ENCODE measurements at regions not wholly inside any gene's neighbourhood (a gene's known extent, or its start where the extent isn't known, plus 50 kb on each side); places are given as distances from the start of the nearest gene placed in this dataset.

DNA sequence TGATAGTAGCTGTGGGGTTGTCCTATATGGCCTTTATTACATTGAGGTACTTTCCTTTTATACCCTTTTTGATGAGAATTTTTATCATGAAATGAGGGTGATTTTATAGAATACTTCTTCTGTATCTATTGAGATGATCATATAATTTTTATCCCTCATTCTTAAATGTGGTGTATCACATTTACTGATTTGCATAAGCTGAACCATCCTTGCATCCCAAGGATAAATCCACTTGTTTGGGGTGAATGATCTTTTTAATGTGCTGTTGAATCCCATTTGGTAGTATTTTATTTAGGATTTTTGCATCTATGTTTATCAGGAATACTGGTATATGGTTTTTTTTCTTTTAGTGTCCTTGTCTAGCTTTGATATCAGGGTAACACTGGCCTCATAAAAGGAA is 84.5 kb upstream of the IL6 start:
- DNase-seq (ENCODE audit: low read depth in 1 of 2, low spot score in 2 of 2): no peak
- H2BK20ac ChIP-seq (ENCODE audit: low read length): no peak overlapping the region
- no peak overlapping the region for H2AK5ac ChIP-seq (ENCODE audit: low read depth, low read length)
- H3K4me2 ChIP-seq (ENCODE audit: insufficient read depth in 1 of 2, low read depth in 2 of 2, low read length in 2 of 2): no peak overlapping the region
- no peak overlapping the region for H3K4me3 ChIP-seq (ENCODE audit: extremely low read depth in 1 of 4, insufficient read depth in 2 of 4, low read depth in 3 of 4, low read length in 4 of 4)
- no peaks in the 10 kb centered on the region for H3K27me3 ChIP-seq (replicated peaks in 1 of 4; ENCODE audit: control insufficient read depth in 3 of 4, extremely low read depth in 1 of 4, insufficient read depth in 3 of 4, low read length in 3 of 4)
- H3K18ac ChIP-seq (ENCODE audit: extremely low read depth, low read length): no peak overlapping the region
- FAIRE-seq: no peak
- no peaks in the 10 kb centered on the region for H3K79me1 ChIP-seq (ENCODE audit: low read depth, low read length)
- no peaks in the 10 kb centered on the region for H3K79me2 ChIP-seq (ENCODE audit: control insufficient read depth in 1 of 2, insufficient read depth in 2 of 2, low read length in 2 of 2)
- H3K56ac ChIP-seq (replicated peaks; ENCODE audit: insufficient read length, low read depth, low read length): no peak overlapping the region
- H2BK15ac ChIP-seq (ENCODE audit: low read length): no peak overlapping the region
- H4K91ac ChIP-seq (replicated peaks; ENCODE audit: insufficient read length, low read length): no peak overlapping the region
- no peak overlapping the region for H2AFZ ChIP-seq (ENCODE audit: low read length)
- no peak overlapping the region for H2BK12ac ChIP-seq (ENCODE audit: low read depth, low read length)
- no peaks in the 10 kb centered on the region for H4K20me1 ChIP-seq (replicated peaks in 1 of 2; ENCODE audit: control insufficient read depth in 1 of 2, insufficient read depth in 2 of 2, low read length in 2 of 2)
- no peak overlapping the region for H3K23ac ChIP-seq (ENCODE audit: insufficient read length)
- H3K23me2 ChIP-seq (ENCODE audit: low read depth, low read length): no peaks in the 10 kb centered on the region
- no peak overlapping the region for H2BK5ac ChIP-seq (ENCODE audit: low read depth, low read length)
- no peak overlapping the region for H4K5ac ChIP-seq (ENCODE audit: insufficient read length, low read depth, low read length)
- H3K9ac ChIP-seq (replicated peaks in 1 of 4; ENCODE audit: extremely low read depth in 1 of 4, low read depth in 3 of 4, low read length in 3 of 4): no peak overlapping the region
- no peak overlapping the region for H2BK120ac ChIP-seq (replicated peaks; ENCODE audit: low read depth, low read length)
- no peak overlapping the region for H3K27ac ChIP-seq (ENCODE audit: low read depth, low read length)
- H3K9me3 ChIP-seq (ENCODE audit: insufficient read depth in 2 of 2, low read depth in 1 of 2, low read length in 1 of 2): peaks cover 10 to 29% of the 10 kb centered on the region in 2 experiments
- no peak overlapping the region for H3K4ac ChIP-seq (replicated peaks; ENCODE audit: insufficient read length, low read depth, low read length)
- H3K36me3 ChIP-seq (ENCODE audit: control insufficient read depth in 2 of 4, insufficient read depth in 4 of 4, low read length in 3 of 4): no peaks in the 10 kb centered on the region
- CTCF ChIA-PET (ENCODE audit: partially characterized antibody): interaction anchor here (4.0 kb wide), 1 partner anchor 19 kb away, joined by 13 read pairs; no protein-coding TSS in a partner anchor
- H3K4me1 ChIP-seq (replicated peaks in 1 of 4; ENCODE audit: control insufficient read depth in 3 of 4, insufficient read depth in 4 of 4, low read length in 3 of 4): no peaks in the 10 kb centered on the region
- no peak overlapping the region for H3K14ac ChIP-seq (ENCODE audit: insufficient read length)
- POLR2A ChIA-PET (ENCODE audit: partially characterized antibody): no interaction called here
- H4K8ac ChIP-seq (ENCODE audit: extremely low read depth, insufficient read depth, low read length): no peak overlapping the region
- TF ChIP-seq TAF7 (optimal IDR thresholded peaks at IDR 0.05; ENCODE audit: borderline replicate concordance, low read depth, low read length) (no peak), MAFK (IDR thresholded peaks at IDR 0.05; ENCODE audit: low read depth, low read length) (no peak), POLR2A (IDR thresholded peaks at IDR 0.05; ENCODE audit: control extremely low read depth in 1 of 2, low read depth in 2 of 2, low read length in 2 of 2) (no peak), POLR2AphosphoS5 (IDR thresholded peaks at IDR 0.05; ENCODE audit: low read depth, low read length) (no peak), ATF2 (IDR thresholded peaks at IDR 0.05; ENCODE audit: low read length) (no peak), ZNF274 (IDR thresholded peaks at IDR 0.05; ENCODE audit: borderline replicate concordance, extremely low read depth, low read length) (no peak), CHD1 (IDR thresholded peaks at IDR 0.05; ENCODE audit: low read depth, low read length) (no peak), EP300 (IDR thresholded peaks at IDR 0.05; ENCODE audit: borderline replicate concordance in 1 of 2, low read depth in 2 of 2, low read length in 2 of 2) (no peak), TCF12 (IDR thresholded peaks at IDR 0.05; ENCODE audit: low read depth, low read length) (no peak), HDAC2 (IDR thresholded peaks at IDR 0.05; ENCODE audit: borderline replicate concordance in 1 of 2, low read depth in 2 of 2, low read length in 2 of 2) (no peak), SIRT6 (IDR thresholded peaks at IDR 0.05; ENCODE audit: low read length) (no peak), JUND (IDR thresholded peaks at IDR 0.05; ENCODE audit: low read length) (no peak), TBP (IDR thresholded peaks at IDR 0.05; ENCODE audit: low read depth, low read length) (no peak), GABPA (IDR thresholded peaks at IDR 0.05; ENCODE audit: borderline replicate concordance, insufficient read depth, low read length) (no peak), KDM5A (IDR thresholded peaks at IDR 0.05; ENCODE audit: low read length) (no peak)
